GM19395 (cell line): ENCODE measurements at regions not wholly inside any gene's neighbourhood (a gene's known extent, or its start where the extent isn't known, plus 50 kb on each side); places are given as distances from the start of the nearest gene placed in this dataset.

Experiments used
- ATAC-seq: cut with Tn5 transposase; IDR thresholded peaks from one replicate; pipeline ENCODE4 v1.9.1; 2021; ENCODE audit warnings: mild to moderate bottlenecking, moderate library complexity; ENCODE audit not compliant: unreplicated experiment

GRCh38 chr15:61307474-61307873 lies 78.4 kb upstream of the RORA start:
- ATAC-seq = no peak

GRCh38 chr15:61301701-61302100 lies 72.6 kb upstream of the RORA start:
- ATAC-seq = no peak

- ATAC-seq = no peak
Observed at GRCh38 chr15:61299075-61299763, 70.1 kb upstream of the RORA start.

- ATAC-seq = no peak
Observed at GRCh38 chr15:61295239-61295638, 66.1 kb upstream of the RORA start.

GRCh38 chr15:61282661-61283060 lies 53.6 kb upstream of the RORA start:
- no peak for ATAC-seq

- ATAC-seq = no peak
Observed at GRCh38 chr15:61281328-61281727, 52.2 kb upstream of the RORA start.
